KMS-11 (cell line): ENCODE measurements at regions not wholly inside any gene's neighbourhood (a gene's known extent, or its start where the extent isn't known, plus 50 kb on each side); places are given as distances from the start of the nearest gene placed in this dataset.

Experiments used
- H2AFZ ChIP-seq: fragments of 200-600 bp; sonication (generic); 2 replicates; pipeline ENCODE4 v1.6.1; 2016; ENCODE audit warnings: antibody characterized with exemption, mixed run types, low read depth
- H3K27ac ChIP-seq: fragments of 200-600 bp; sonication (generic); 2 replicates; pipeline ENCODE4 v1.6.1; 2016; ENCODE audit warnings: mild to moderate bottlenecking, mixed run types
- H3K27me3 ChIP-seq: fragments of 200-600 bp; sonication (generic); 2 replicates; pipeline ENCODE4 v1.6.1; 2017; ENCODE audit warnings: mild to moderate bottlenecking, low read depth, mixed run types, moderate library complexity; ENCODE audit not compliant: insufficient read depth
- H3K36me3 ChIP-seq: fragments of 200-600 bp; sonication (generic); 2 replicates; pipeline ENCODE4 v1.6.1; 2017; ENCODE audit warnings: mild to moderate bottlenecking, mixed run types; ENCODE audit not compliant: insufficient read depth
- H3K4me1 ChIP-seq: fragments of 200-600 bp; sonication (generic); 2 replicates; pipeline ENCODE4 v1.6.1; 2016; ENCODE audit warnings: mild to moderate bottlenecking, low read depth, mixed run types; ENCODE audit not compliant: poor library complexity, severe bottlenecking
- H3K4me2 ChIP-seq: fragments of 200-600 bp; sonication (generic); 2 replicates; pipeline ENCODE4 v1.7.0; 2016; ENCODE audit warnings: mild to moderate bottlenecking, mixed run types
- H3K4me3 ChIP-seq: fragments of 200-600 bp; sonication (generic); IDR thresholded peaks from 2 replicates; pipeline ENCODE4 v1.6.1; 2017; ENCODE audit warnings: low read depth, low read length, mixed read lengths; ENCODE audit not compliant: insufficient read depth
- H3K79me2 ChIP-seq: fragments of 200-600 bp; sonication (generic); 2 replicates; pipeline ENCODE4 v1.6.1; 2016; ENCODE audit warnings: low read depth, mixed run types; ENCODE audit not compliant: insufficient read depth
- H3K9ac ChIP-seq: fragments of 200-600 bp; sonication (generic); 2 replicates; pipeline ENCODE4 v1.6.1; 2016; ENCODE audit warnings: mild to moderate bottlenecking, mixed run types
- H4K20me1 ChIP-seq: fragments of 200-600 bp; sonication (generic); 2 replicates; pipeline ENCODE4 v1.6.1; 2016; ENCODE audit warnings: mild to moderate bottlenecking, mixed run types; ENCODE audit not compliant: insufficient read depth
- TF ChIP-seq, protein P1 (sequence below): fragments of 200-600 bp; sonication (generic); conservative IDR thresholded peaks from 2 replicates; pipeline ENCODE4 v1.6.1; 2017; ENCODE audit warnings: low read depth, mild to moderate bottlenecking, antibody characterized with exemption, low read length, moderate library complexity, mixed read lengths

DNA sequence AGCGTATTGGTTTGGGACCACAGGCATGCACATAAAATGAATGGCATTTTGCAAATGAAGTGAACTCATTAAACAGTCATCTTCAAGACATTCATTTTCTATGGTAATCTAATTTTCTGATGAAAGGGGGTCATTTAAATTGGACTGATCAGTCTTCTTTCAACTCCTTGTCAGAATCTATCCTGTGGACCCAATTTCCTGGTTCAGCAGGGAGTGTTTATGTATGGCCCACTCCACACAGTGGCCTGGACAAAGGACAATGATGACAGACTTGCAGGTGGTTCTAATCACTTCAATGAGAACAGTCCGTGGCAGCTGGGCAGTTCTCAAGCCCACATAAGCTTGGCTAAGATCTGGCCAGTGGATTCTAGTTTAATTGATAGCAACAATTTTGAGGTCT is 448.1 kb downstream of the DCDC2C start:
- H3K9ac ChIP-seq, result no peak overlapping the region
- no peak overlapping the region for H3K4me2 ChIP-seq
- H3K27me3 ChIP-seq, result no peaks in the 10 kb centered on the region
- H3K79me2 ChIP-seq, result no peaks in the 10 kb centered on the region
- H3K4me1 ChIP-seq, result no peaks in the 10 kb centered on the region
- no peaks in the 10 kb centered on the region for H4K20me1 ChIP-seq
- no peaks in the 10 kb centered on the region for H3K36me3 ChIP-seq
- H3K27ac ChIP-seq, result no peak overlapping the region
- H3K4me3 ChIP-seq, result no peak overlapping the region
- H2AFZ ChIP-seq, result no peak overlapping the region
- TF ChIP-seq, protein P1, sequence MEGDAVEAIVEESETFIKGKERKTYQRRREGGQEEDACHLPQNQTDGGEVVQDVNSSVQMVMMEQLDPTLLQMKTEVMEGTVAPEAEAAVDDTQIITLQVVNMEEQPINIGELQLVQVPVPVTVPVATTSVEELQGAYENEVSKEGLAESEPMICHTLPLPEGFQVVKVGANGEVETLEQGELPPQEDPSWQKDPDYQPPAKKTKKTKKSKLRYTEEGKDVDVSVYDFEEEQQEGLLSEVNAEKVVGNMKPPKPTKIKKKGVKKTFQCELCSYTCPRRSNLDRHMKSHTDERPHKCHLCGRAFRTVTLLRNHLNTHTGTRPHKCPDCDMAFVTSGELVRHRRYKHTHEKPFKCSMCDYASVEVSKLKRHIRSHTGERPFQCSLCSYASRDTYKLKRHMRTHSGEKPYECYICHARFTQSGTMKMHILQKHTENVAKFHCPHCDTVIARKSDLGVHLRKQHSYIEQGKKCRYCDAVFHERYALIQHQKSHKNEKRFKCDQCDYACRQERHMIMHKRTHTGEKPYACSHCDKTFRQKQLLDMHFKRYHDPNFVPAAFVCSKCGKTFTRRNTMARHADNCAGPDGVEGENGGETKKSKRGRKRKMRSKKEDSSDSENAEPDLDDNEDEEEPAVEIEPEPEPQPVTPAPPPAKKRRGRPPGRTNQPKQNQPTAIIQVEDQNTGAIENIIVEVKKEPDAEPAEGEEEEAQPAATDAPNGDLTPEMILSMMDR, result no peak

DNA sequence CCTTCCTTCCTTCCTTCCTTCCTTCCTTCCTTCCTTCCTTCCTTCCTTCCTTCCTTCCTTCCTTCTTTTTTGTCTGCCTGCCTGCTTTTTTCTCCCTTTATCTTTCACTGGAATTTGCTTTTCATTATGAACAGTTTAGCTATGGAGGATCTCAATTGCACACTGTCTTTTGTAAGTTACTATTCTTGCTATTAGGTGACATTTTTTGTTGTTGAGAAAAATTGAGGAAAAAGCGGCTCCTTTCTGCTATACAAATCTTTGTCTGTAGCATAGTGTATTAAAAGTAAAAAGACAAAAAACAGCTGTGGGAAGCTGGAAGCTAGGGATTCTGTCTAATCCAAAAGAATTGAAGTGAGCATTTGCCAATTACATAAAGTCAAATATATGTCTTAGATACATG is 448.7 kb downstream of the DCDC2C start:
- H3K4me1 ChIP-seq, result no peaks in the 10 kb centered on the region
- no peak overlapping the region for H3K27ac ChIP-seq
- H3K27me3 ChIP-seq, result no peaks in the 10 kb centered on the region
- H3K36me3 ChIP-seq, result no peaks in the 10 kb centered on the region
- H3K4me2 ChIP-seq, result no peak overlapping the region
- no peak overlapping the region for H2AFZ ChIP-seq
- no peak overlapping the region for H3K9ac ChIP-seq
- TF ChIP-seq, protein P1, result no peak
- no peak overlapping the region for H3K4me3 ChIP-seq
- H4K20me1 ChIP-seq, result no peaks in the 10 kb centered on the region
- no peaks in the 10 kb centered on the region for H3K79me2 ChIP-seq

DNA sequence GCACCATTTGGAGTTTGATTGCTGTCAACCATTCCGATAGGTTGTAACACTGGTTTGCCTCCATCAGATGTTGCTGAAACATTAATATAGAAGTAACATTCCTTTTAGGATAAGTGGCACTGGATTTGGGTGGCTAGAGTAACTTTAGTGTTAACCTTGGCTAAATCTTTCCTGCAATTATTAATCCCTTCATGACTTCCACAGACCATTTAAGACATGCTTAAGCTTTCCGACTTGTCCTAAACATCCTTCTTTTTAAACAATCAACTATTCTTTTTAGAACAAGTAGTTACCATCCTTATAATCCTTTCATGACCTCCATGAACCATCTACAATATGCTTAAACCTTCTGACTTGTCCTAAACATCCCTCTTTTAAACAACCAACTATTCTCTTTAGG is 465.5 kb downstream of the DCDC2C start:
- H3K4me2 ChIP-seq, result no peak overlapping the region
- H3K9ac ChIP-seq, result no peak overlapping the region
- TF ChIP-seq, protein P1, result no peak
- no peak overlapping the region for H3K27ac ChIP-seq
- H3K4me3 ChIP-seq, result no peak overlapping the region
- H4K20me1 ChIP-seq, result no peaks in the 10 kb centered on the region
- no peaks in the 10 kb centered on the region for H3K27me3 ChIP-seq
- H2AFZ ChIP-seq, result no peak overlapping the region
- no peaks in the 10 kb centered on the region for H3K36me3 ChIP-seq
- no peaks in the 10 kb centered on the region for H3K4me1 ChIP-seq
- no peaks in the 10 kb centered on the region for H3K79me2 ChIP-seq

DNA sequence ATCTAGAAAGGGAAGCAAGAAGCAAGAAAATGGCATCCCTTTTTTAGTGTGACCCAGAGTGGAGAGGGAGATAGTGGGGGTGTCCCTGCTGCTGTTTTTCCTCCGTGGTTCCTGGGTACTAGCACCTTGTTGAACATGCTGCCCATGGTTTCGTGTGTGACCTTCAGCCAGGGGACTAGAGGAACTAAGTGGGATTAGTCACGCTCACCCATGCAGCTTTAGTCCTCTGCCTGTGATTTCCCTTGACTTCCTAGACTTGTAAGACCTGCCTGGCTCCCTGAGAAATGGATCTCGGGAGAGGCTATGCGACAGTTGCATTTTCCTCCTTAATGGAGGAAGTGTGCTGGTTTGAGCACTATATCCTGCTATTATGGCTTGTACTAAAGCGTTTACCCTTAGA is 471.4 kb downstream of the DCDC2C start:
- Histone ChIP-seq H3K4me3 (no peak overlapping the region), H3K9ac (no peak overlapping the region), H2AFZ (no peak overlapping the region), H4K20me1 (no peaks in the 10 kb centered on the region), H3K36me3 (no peaks in the 10 kb centered on the region), H3K4me2 (no peak overlapping the region), H3K27ac (no peak overlapping the region), H3K79me2 (no peaks in the 10 kb centered on the region), H3K27me3 (no peaks in the 10 kb centered on the region), H3K4me1 (no peaks in the 10 kb centered on the region)
- TF ChIP-seq, protein P1, result no peak

DNA sequence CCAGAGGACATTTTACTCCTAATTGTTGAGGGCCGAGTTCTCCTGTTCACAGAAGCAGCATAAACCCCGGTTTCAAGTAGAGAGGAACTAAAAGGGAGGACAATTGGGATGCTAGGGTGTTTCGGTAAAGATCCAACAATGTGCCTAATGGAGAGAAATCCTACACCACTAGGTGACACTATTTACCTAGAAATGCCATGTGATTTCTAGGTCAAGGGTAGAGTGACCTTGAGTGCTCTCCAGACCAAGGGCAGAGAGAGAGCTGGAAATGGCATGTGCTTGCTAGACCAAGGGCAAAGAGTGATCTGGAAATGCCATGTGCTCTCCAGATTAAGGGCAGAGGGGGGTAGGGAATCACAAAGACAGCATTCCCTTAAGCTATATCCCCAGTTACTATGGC is 472.0 kb downstream of the DCDC2C start:
- H3K4me2 ChIP-seq, result no peak overlapping the region
- TF ChIP-seq, protein P1, result no peak
- no peak overlapping the region for H3K27ac ChIP-seq
- no peaks in the 10 kb centered on the region for H4K20me1 ChIP-seq
- H3K4me3 ChIP-seq, result no peak overlapping the region
- H3K4me1 ChIP-seq, result no peaks in the 10 kb centered on the region
- H3K79me2 ChIP-seq, result no peaks in the 10 kb centered on the region
- no peaks in the 10 kb centered on the region for H3K36me3 ChIP-seq
- no peak overlapping the region for H2AFZ ChIP-seq
- H3K27me3 ChIP-seq, result no peaks in the 10 kb centered on the region
- no peak overlapping the region for H3K9ac ChIP-seq
